GM10248 (cell line): ENCODE measurements at regions not wholly inside any gene's neighbourhood (a gene's known extent, or its start where the extent isn't known, plus 50 kb on each side); places are given as distances from the start of the nearest gene placed in this dataset.

Source experiments
- CTCF ChIA-PET: fragments of 300-600 bp; sonication (Branson Sonifier 250); formaldehyde crosslinking; extraction: SDS; loops from one replicate; lab custom pipeline; 2021; ENCODE audit warnings: antibody characterized with exemption; lab: Yijun Ruan, JAX
- POLR2A ChIA-PET: fragments of 350-650 bp; sonication (Branson Sonifier 250); formaldehyde crosslinking; extraction: SDS; loops from one replicate; lab custom pipeline; 2020; ENCODE audit warnings: antibody characterized with exemption; lab: Yijun Ruan, JAX
- DNase-seq: peaks from one replicate; pipeline ENCODE4 v3.0.0; 2012; ENCODE audit errors: extremely low spot score
- CTCF ChIP-seq: IDR thresholded peaks from 2 replicates; pipeline ENCODE4 v1.5.1; 2012; ENCODE audit warnings: mild to moderate bottlenecking, low read depth; ENCODE audit errors: extremely low read depth, missing control alignments, control extremely low read depth

DNA sequence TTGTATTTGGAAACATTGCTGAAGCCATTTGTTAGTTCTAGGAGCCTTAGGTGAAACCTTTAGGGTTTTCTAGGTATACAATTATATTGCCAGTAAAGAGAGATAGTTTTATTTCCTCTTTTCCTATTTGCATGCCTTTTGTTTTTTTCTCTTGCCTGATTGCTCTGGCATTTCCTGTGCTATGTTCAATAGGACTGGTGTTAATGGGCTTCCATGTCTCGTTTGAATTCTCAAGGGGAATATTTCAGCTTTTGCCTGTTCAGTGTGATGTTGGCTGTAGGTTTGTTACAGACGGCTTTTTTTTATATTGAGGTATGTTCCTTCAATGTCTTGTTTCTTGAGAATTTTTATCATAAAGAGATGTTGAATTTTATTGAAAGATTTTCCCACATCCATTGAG, 1054.9 kb upstream of the NXPH2 start:
- CTCF ChIA-PET = no interaction called here
- DNase-seq = no peak
- TF ChIP-seq CTCF = no peak
- POLR2A ChIA-PET = no interaction called here

DNA sequence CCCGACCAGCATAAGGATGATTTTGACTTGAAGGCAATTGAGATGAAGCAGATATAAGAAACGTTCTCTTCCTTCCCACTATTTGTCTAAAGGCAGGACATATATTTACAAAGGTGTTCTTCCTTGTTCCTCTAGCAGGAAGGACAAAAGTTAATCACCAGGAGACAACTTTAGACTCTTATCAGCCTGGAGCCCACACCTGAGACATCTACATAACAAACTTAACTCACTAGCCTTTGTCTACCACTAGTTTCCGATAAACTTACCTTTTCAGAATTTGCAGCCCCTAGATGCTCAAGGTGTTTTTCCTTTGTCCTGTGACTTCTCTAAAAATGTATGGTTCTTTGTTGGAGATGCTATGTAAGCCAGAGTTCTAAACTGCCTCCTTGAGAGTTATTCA, 1047.8 kb upstream of the NXPH2 start:
- no peak for DNase-seq
- CTCF ChIA-PET = no interaction called here
- POLR2A ChIA-PET = no interaction called here
- TF ChIP-seq CTCF = no peak

- ChIA-PET POLR2A (no interaction called here), CTCF (interaction anchor here (1.2 to 1.7 kb wide), 2 partner anchors 9 to 11 kb away, joined by 3 to 6 read pairs; no protein-coding TSS in a partner anchor)
- no peak for TF ChIP-seq CTCF
- DNase-seq = no peak
These were observed 1045.5 kb upstream of the NXPH2 start for GRCh38 chr2:139825726-139826125.

DNA sequence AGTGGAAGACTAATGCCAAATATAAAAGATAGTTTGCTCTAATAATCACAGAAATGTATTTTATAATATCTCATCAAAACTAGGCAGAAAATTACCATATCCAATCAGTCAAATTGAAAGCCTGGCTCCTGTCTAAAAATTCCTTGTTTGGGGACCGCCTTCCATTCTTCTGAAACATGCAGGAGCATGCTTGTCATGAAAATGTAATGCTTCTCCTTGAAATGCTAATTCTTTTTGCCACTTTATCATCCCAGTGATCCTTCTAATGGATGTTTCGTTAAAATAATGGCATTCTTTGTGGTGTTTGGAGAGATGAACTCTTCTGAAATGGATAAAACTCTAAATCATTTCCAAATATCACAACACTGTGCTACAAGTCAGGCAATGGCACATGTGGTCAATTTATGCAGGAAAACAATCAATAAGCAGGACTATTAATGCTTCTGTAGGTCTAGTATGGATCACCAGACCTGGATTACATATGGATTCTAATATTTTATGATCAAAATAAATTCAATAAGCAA, 1039.1 kb upstream of the NXPH2 start:
- ChIA-PET POLR2A (no interaction called here), CTCF (no interaction called here)
- no peak for TF ChIP-seq CTCF
- DNase-seq = no peak

- no peak for TF ChIP-seq CTCF
- DNase-seq = no peak
- ChIA-PET POLR2A (no interaction called here), CTCF (interaction anchor here (2.1 to 2.8 kb wide), 2 partner anchors 11 to 13 kb away, joined by 6 to 10 read pairs; no protein-coding TSS in a partner anchor)
These were observed 1034.3 kb upstream of the NXPH2 start for GRCh38 chr2:139814458-139814857.

GRCh38 chr2:139813340-139813739, 1033.2 kb upstream of the NXPH2 start:
- CTCF ChIA-PET = no interaction called here

More at GRCh38 chr2:139813340-139813739, 1033.2 kb upstream of the NXPH2 start:
- TF ChIP-seq CTCF = no peak
- no peak for DNase-seq
- POLR2A ChIA-PET = no interaction called here
